ENCODE measurements at regions not wholly inside any gene's neighbourhood (a gene's known extent, or its start where the extent isn't known, plus 50 kb on each side); places are given as distances from the start of the nearest gene placed in this dataset.

DNA sequence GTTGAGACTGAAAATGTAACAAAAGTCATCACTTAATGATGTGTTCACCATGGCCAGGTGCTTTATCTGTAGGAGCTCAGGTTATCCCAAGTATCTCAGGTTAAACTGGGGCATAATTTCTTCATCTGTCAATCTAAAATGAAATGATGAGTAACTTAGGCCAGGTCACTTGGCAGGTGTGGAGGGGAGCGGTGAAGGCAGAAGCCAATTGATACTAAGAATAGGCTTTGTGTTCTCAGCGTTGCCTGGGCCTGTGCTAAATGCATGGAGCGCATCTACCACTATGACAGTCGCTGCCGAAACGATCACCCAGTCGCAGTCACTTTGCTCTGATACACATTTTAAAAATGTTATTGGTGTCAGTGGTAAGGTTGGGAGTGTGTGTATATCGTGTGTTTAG is 91.6 kb downstream of the FGF9 start:
- H3K4me1 ChIP-seq: no peaks in the 10 kb centered on the region
- H3K36me3 ChIP-seq: no peaks in the 10 kb centered on the region
- H3K9me3 ChIP-seq: no peaks in the 10 kb centered on the region
- 63 to 95% methylated on average over 1 to 8 of the region's 8 CpGs for WGBS, 2 donors (ENCODE audit: low coverage in 1 of 2)
- H3K27ac ChIP-seq: no peak overlapping the region
- no peak for TF ChIP-seq POLR2A (IDR thresholded peaks at IDR 0.05)
- TF ChIP-seq POLR2AphosphoS5 (IDR thresholded peaks at IDR 0.05): no peak
- TF ChIP-seq, protein P1, sequence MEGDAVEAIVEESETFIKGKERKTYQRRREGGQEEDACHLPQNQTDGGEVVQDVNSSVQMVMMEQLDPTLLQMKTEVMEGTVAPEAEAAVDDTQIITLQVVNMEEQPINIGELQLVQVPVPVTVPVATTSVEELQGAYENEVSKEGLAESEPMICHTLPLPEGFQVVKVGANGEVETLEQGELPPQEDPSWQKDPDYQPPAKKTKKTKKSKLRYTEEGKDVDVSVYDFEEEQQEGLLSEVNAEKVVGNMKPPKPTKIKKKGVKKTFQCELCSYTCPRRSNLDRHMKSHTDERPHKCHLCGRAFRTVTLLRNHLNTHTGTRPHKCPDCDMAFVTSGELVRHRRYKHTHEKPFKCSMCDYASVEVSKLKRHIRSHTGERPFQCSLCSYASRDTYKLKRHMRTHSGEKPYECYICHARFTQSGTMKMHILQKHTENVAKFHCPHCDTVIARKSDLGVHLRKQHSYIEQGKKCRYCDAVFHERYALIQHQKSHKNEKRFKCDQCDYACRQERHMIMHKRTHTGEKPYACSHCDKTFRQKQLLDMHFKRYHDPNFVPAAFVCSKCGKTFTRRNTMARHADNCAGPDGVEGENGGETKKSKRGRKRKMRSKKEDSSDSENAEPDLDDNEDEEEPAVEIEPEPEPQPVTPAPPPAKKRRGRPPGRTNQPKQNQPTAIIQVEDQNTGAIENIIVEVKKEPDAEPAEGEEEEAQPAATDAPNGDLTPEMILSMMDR (IDR thresholded peaks at IDR 0.05): no peak
- TF ChIP-seq EP300 (IDR thresholded peaks at IDR 0.05): no peak
- no peak overlapping the region for H3K4me3 ChIP-seq
- H3K27me3 ChIP-seq: no peaks in the 10 kb centered on the region
- ATAC-seq: no peak

DNA sequence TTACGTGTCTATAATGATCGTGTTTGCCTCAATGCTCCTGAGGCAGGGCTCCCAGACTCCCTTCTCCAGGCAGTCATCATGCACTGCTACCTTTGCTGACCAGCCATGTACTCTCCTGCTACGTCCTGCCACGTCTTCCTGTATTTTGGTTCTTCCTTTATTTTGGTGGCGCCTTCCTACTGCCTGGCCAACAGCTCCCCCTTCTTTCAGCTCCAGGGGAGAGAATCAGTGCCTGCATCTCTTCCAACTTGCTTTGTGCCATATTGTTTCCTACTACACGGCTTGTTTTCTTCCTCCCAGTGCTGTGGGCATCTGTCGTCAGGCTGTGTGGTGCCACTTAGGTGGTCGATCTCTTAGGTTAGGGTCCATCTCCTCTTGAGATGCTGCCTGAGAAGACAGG is 96.2 kb downstream of the FGF9 start:
- ATAC-seq: no peak
- 85 to 88% methylated on average over 8 of the region's 8 CpGs for WGBS, 2 donors (ENCODE audit: low coverage in 1 of 2)
- H3K9me3 ChIP-seq: peaks cover 0 to 13% (median 0%) of the 10 kb centered on the region in 3 donors
- H3K27ac ChIP-seq: no peak overlapping the region
- H3K4me3 ChIP-seq: no peak overlapping the region
- H3K27me3 ChIP-seq: no peaks in the 10 kb centered on the region
- no peak for TF ChIP-seq POLR2AphosphoS5 (IDR thresholded peaks at IDR 0.05)
- TF ChIP-seq, protein P1 (IDR thresholded peaks at IDR 0.05): no peak
- no peak for TF ChIP-seq POLR2A (IDR thresholded peaks at IDR 0.05)
- no peak for TF ChIP-seq EP300 (IDR thresholded peaks at IDR 0.05)
- H3K36me3 ChIP-seq: no peaks in the 10 kb centered on the region
- H3K4me1 ChIP-seq: no peaks in the 10 kb centered on the region

DNA sequence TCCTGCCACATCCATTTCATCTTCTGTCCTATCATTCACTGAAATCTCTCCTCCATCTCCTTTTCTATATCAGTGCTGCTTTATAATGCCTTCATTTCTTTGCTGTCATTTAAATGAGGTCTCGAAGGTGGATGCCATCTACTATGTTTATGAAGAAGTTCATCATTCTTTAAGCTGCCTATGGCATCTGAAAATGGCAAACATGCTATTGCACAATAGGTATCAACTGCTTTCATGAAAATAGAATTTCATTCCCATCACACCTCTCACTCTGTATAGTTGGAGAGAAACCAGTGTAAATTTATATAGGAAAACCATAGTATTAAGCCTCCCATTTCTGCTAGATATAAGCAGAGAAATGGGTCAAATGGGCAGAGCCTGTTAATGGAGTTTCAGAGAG is 100.2 kb downstream of the FGF9 start:
- TF ChIP-seq, protein P1 (IDR thresholded peaks at IDR 0.05): no peak
- ATAC-seq: no peak
- 53 to 92% methylated on average over 1 of the region's 1 CpG for WGBS, 2 donors (ENCODE audit: low coverage in 1 of 2)

DNA sequence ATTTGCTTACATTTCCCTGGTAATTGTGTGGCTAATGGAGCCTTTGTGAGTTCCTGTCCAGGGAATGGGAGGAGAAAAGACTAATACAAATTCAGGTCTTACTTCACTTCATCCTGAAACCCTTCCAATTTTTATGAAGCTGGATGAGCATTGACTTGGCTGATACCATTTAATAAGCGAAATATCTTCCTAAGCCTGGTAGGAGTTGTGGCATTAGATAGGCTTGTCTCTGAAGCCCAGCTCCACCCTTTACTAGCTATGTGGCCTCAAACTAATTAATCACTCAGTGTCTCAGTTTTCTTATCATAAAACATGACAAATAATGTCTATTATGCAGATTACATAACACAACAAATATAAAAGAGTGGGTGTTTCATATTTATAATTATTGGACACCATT is 106.3 kb downstream of the FGF9 start:
- WGBS, 2 donors (ENCODE audit: low coverage in 1 of 2): 56 to 93% methylated on average over 1 of the region's 1 CpG
- H3K4me3 ChIP-seq: no peak overlapping the region
- peaks cover 0 to 17% (median 0%) of the 10 kb centered on the region in 3 donors for H3K9me3 ChIP-seq
- no peaks in the 10 kb centered on the region for H3K4me1 ChIP-seq
- ATAC-seq: no peak
- no peak overlapping the region for H3K27ac ChIP-seq
- no peak for TF ChIP-seq POLR2A (IDR thresholded peaks at IDR 0.05)
- no peak for TF ChIP-seq EP300 (IDR thresholded peaks at IDR 0.05)
- TF ChIP-seq, protein P1 (IDR thresholded peaks at IDR 0.05): no peak
- no peak for TF ChIP-seq POLR2AphosphoS5 (IDR thresholded peaks at IDR 0.05)
- no peaks in the 10 kb centered on the region for H3K36me3 ChIP-seq
- no peaks in the 10 kb centered on the region for H3K27me3 ChIP-seq

More for the DNA sequence above, 100.2 kb downstream of the FGF9 start:
- Histone ChIP-seq H3K4me1 (no peaks in the 10 kb centered on the region), H3K4me3 (no peak overlapping the region), H3K27ac (no peak overlapping the region), H3K27me3 (no peaks in the 10 kb centered on the region), H3K9me3 (peaks cover 0 to 13% (median 0%) of the 10 kb centered on the region in 3 donors), H3K36me3 (no peaks in the 10 kb centered on the region)

DNA sequence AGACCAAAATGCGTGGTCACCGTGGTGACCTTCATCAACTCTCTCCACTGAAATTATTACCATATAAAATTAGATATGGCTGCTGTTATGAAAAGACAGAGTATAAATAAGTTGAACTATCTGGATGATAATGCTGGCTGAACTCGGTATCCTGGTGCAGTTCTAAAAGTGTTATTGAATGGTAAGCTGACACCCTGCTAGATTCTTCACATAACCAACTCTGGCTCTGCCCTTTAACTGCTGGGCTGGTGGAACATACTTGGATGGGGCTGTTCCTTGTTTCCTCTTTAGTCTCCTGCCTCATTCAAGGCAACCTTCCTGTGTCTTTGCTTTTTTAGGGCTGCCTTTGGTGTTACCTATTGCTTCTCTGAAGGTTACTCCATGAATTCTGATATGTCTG is 106.9 kb downstream of the FGF9 start:
- no peaks in the 10 kb centered on the region for H3K36me3 ChIP-seq
- H3K27me3 ChIP-seq: no peaks in the 10 kb centered on the region
- ATAC-seq: no peak
- no peak overlapping the region for H3K4me3 ChIP-seq
- H3K27ac ChIP-seq: no peak overlapping the region
- H3K4me1 ChIP-seq: no peaks in the 10 kb centered on the region
- peaks cover 0 to 17% (median 0%) of the 10 kb centered on the region in 3 donors for H3K9me3 ChIP-seq
- TF ChIP-seq, protein P1 (IDR thresholded peaks at IDR 0.05): no peak
- no peak for TF ChIP-seq POLR2AphosphoS5 (IDR thresholded peaks at IDR 0.05)
- TF ChIP-seq POLR2A (IDR thresholded peaks at IDR 0.05): no peak
- no peak for TF ChIP-seq EP300 (IDR thresholded peaks at IDR 0.05)
- 62 to 78% methylated on average over 3 of the region's 3 CpGs for WGBS, 2 donors (ENCODE audit: low coverage in 1 of 2)

All from gastroesophageal sphincter (tissue), 4 donors.